Keratinocyte (primary cell): ENCODE measurements at regions not wholly inside any gene's neighbourhood (a gene's known extent, or its start where the extent isn't known, plus 50 kb on each side); places are given as distances from the start of the nearest gene placed in this dataset.

ENCODE experiments used
- CTCF ChIP-seq, 3 experiments: IDR thresholded peaks in 1 of 3; conservative IDR thresholded peaks in 1 of 3; optimal IDR thresholded peaks in 1 of 3; 2 replicates in 2 of 3; 3 replicates in 1 of 3; pipeline versions ENCODE3 to v1.5.1; 2011; ENCODE audit warnings: low read length in 3 of 3, mild to moderate bottlenecking in 3 of 3, moderate library complexity in 2 of 3, control low read depth in 1 of 3, inconsistent platforms in 1 of 3; ENCODE audit not compliant: insufficient read depth in 2 of 3; ENCODE audit errors: extremely low read depth in 1 of 3
- EZH2 ChIP-seq: IDR thresholded peaks from one replicate; pipeline ENCODE4 v1.6.1; 2012; ENCODE audit warnings: inconsistent platforms, mild to moderate bottlenecking, low read length, moderate library complexity

DNA sequence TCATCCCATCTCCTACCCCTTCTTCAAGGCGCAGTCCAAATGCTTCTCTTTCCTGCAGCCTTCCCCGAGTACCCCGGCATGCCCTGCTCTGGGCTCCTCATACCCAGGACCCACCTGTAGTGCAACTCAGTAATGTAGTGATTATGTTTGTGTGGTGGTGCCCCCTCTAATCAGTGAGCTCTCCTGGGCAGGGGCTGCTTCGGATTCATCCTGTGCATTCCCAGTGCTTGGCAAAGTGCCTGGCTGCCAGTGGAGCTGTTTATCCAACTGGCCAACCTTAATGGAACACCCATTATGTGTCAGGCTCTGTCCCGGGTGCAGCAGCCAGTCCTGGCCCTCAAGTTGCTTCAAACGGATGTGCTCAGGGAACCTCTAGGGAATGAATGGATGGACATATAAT, 174.4 kb upstream of the LINGO1 start:
- TF ChIP-seq CTCF (optimal IDR thresholded peaks at IDR 0.05 in 1 of 3, IDR thresholded peaks at IDR 0.05 in 1 of 3, conservative IDR thresholded peaks at IDR 0.05 in 1 of 3; ENCODE audit: extremely low read depth in 1 of 3, insufficient read depth in 2 of 3, low read length in 3 of 3) (no peak), EZH2 (no peak)
